HepG2 (cell line): ENCODE measurements at regions not wholly inside any gene's neighbourhood (a gene's known extent, or its start where the extent isn't known, plus 50 kb on each side); places are given as distances from the start of the nearest gene placed in this dataset.

Experiments used
- ATAC-seq: fragments of 200-7000 bp; cut with Tn5 transposase; 3 replicates; pipeline ENCODE4 v1.9.1; 2020; ENCODE audit warnings: mild to moderate bottlenecking, moderate library complexity
- BruUV-seq: library from RNA; stranded (reverse); fragments of 400-500 nt; replicated peaks from 2 replicates; lab custom pipeline; 2021; lab: Mats Ljungman, UMichigan
- CTCF ChIA-PET: fragments of 300-600 bp; formaldehyde crosslinking; extraction: SDS; loops from one replicate; lab custom pipeline; 2021; ENCODE audit warnings: low total read pairs, inconsistent platforms, low intra/inter-chr PET ratio; lab: Yijun Ruan, JAX
- POLR2A ChIA-PET: fragments of 350-600 bp; sonication (Branson Sonifier 250); formaldehyde crosslinking; loops from one replicate; lab custom pipeline; 2020; ENCODE audit warnings: antibody characterized with exemption, inconsistent platforms; lab: Yijun Ruan, JAX
- DNase-seq: peaks from one replicate; pipeline ENCODE4 v3.0.0-alpha.2; 2015; ENCODE audit warnings: low spot score
- FAIRE-seq: peaks from 3 replicates; lab custom pipeline; 2011; peaks lifted over from hg19 to GRCh38; lab: Jason Lieb, UNC
- H2AFZ ChIP-seq: one replicate; pipeline ENCODE4 v1.6.1; 2011; ENCODE audit warnings: low read length, inconsistent platforms
- H3K27ac ChIP-seq: fragments of 300-600 bp; 3 replicates; pipeline ENCODE4 v1.8.0; 2011; ENCODE audit warnings: mixed run types, mild to moderate bottlenecking, mixed read lengths, low read length, inconsistent platforms; ENCODE audit not compliant: insufficient read depth; ENCODE audit errors: extremely low read length
- H3K27me3 ChIP-seq, 2 experiments: fragments of 200-600 bp in 1 of 2; 2 replicates in 1 of 2; 3 replicates in 1 of 2; pipeline versions ENCODE4 v1.6.0 to v1.8.0; 2011; ENCODE audit warnings: low read length in 2 of 2, mild to moderate bottlenecking in 2 of 2, moderate library complexity in 2 of 2, inconsistent platforms in 1 of 2; ENCODE audit not compliant: insufficient read depth in 2 of 2, control insufficient read depth in 1 of 2
- H3K36me3 ChIP-seq, 2 experiments: fragments of 200-600 bp in 1 of 2; replicated peaks in 1 of 2; 2 replicates in 1 of 2; 3 replicates in 1 of 2; pipeline versions ENCODE4 v1.5.1 to v1.8.0; 2011; ENCODE audit warnings: low read length in 2 of 2, inconsistent platforms in 1 of 2; ENCODE audit not compliant: insufficient read depth in 2 of 2, control insufficient read depth in 1 of 2
- H3K4me1 ChIP-seq: 2 replicates; pipeline ENCODE4 v1.5.1; 2012; ENCODE audit warnings: low read length, inconsistent platforms; ENCODE audit not compliant: insufficient read depth
- H3K4me2 ChIP-seq: 2 replicates; pipeline ENCODE4 v1.6.0; 2011; ENCODE audit warnings: low read depth, low read length, inconsistent platforms
- H3K4me3 ChIP-seq, 3 experiments: fragments of 200-600 bp in 1 of 3; sonication (generic), shearing (Covaris generic) in 1 of 3; replicated peaks in 1 of 3; 2 replicates each; pipeline ENCODE4 v1.5.1; 2011 to 2016; ENCODE audit warnings: low read length in 3 of 3, inconsistent platforms in 2 of 3, low read depth in 2 of 3, mild to moderate bottlenecking in 2 of 3, control low read depth in 1 of 3, mixed read lengths in 1 of 3; ENCODE audit not compliant: insufficient read depth in 1 of 3
- H3K79me2 ChIP-seq: one replicate; pipeline ENCODE4 v1.6.1; 2011; ENCODE audit warnings: low read length, inconsistent platforms; ENCODE audit not compliant: insufficient read depth
- H3K9ac ChIP-seq: 2 replicates; pipeline ENCODE4 v1.6.0; 2011; ENCODE audit warnings: mild to moderate bottlenecking, low read depth, low read length, inconsistent platforms; ENCODE audit not compliant: insufficient read depth
- H3K9me3 ChIP-seq: 2 replicates; pipeline ENCODE4 v1.5.1; 2012; ENCODE audit warnings: mild to moderate bottlenecking, low read length
- H4K20me1 ChIP-seq: 2 replicates; pipeline ENCODE4 v1.6.0; 2011; ENCODE audit warnings: inconsistent platforms, mild to moderate bottlenecking, low read length, moderate library complexity; ENCODE audit not compliant: insufficient read depth
- ARID4A ChIP-seq: sonication (generic); formaldehyde crosslinking; IDR thresholded peaks from 2 replicates; pipeline ENCODE4 v1.5.0; 2020; ENCODE audit warnings: mild to moderate bottlenecking, missing genetic modification reagents, borderline replicate concordance
- BCL6 ChIP-seq: IDR thresholded peaks from 2 replicates; pipeline ENCODE4 v1.6.1; 2016; ENCODE audit warnings: missing genetic modification reagents, missing compliant biosample characterization
- GLI4 ChIP-seq: sonication (generic); formaldehyde crosslinking; IDR thresholded peaks from 2 replicates; pipeline ENCODE4 v1.5.1; 2020; ENCODE audit warnings: missing genetic modification reagents, mild to moderate bottlenecking, moderate library complexity, borderline replicate concordance
- HES4 ChIP-seq: sonication (generic); formaldehyde crosslinking; IDR thresholded peaks from 2 replicates; pipeline ENCODE4 v1.9.0; 2021; ENCODE audit warnings: mild to moderate bottlenecking, missing genetic modification reagents, borderline replicate concordance
- ZEB1 ChIP-seq: IDR thresholded peaks from 2 replicates; pipeline ENCODE4 v1.6.1; 2012; ENCODE audit warnings: mild to moderate bottlenecking, low read depth, inconsistent platforms; ENCODE audit not compliant: insufficient replicate concordance
- WGBS: methylation state at CpG from one replicate; pipeline ENCODE4 v1.1.6; 2017; ENCODE audit warnings: low lambda C conversion rate; 5-methylcytosine and 5-hydroxymethylcytosine counted together
- in situ Hi-C: cut with HindIII; loops from 2 replicates; pipeline ENCODE4 v1.10.0; 2017; ENCODE audit warnings: low pct_unique_long_range_greater_than_20kb; ENCODE audit not compliant: extremely low pct_ligation_motif_present
- intact Hi-C: fragments of 100-400 bp; cut with micrococcal nuclease; formaldehyde crosslinking; loops from one replicate; pipeline ENCODE4 v1.10.0; 2022; ENCODE audit not compliant: unreplicated experiment

- no peak overlapping the region for H3K4me3 ChIP-seq
- no peaks in the 10 kb centered on the region for H3K4me1 ChIP-seq
- ChIA-PET POLR2A (no interaction called here), CTCF (no interaction called here)
- H3K4me2 ChIP-seq: no peak overlapping the region
- intact Hi-C loops (no loop called here), in situ Hi-C loops (loop anchor here (5.0 kb wide), 1 partner anchor 32 kb away; no protein-coding TSS in a partner anchor)
- H2AFZ ChIP-seq: no peak overlapping the region
- DNase-seq (no peak), ATAC-seq (no peak), FAIRE-seq (no peak)
- WGBS: 44% methylated on average over 8 of the region's 8 CpGs
- H3K36me3 ChIP-seq: no peaks in the 10 kb centered on the region
- H4K20me1 ChIP-seq: no peaks in the 10 kb centered on the region
- H3K27me3 ChIP-seq: 0 out of 5 replicates have a peak, but pooled peaks cover 0 to 3% of the 10 kb centered on the region in 2 experiments
- H3K27ac ChIP-seq: no peak overlapping the region
- H3K9ac ChIP-seq: no peak overlapping the region
- TF ChIP-seq BCL6 (CRISPR knock-in tag): no peak
- TF ChIP-seq ARID4A (CRISPR knock-in tag): no peak
- no peak for TF ChIP-seq GLI4 (CRISPR knock-in tag)
- no peak for TF ChIP-seq HES4
- TF ChIP-seq ZEB1: no peak
- no peaks in the 10 kb centered on the region for H3K79me2 ChIP-seq
- no TSS peak for BruUV-seq
- H3K9me3 ChIP-seq: no peaks in the 10 kb centered on the region
Measured at GRCh38 chr2:45084361-45085020, 75.2 kb upstream of the SIX2 start.
